NCI-H1930 (cell line): ENCODE measurements at regions not wholly inside any gene's neighbourhood (a gene's known extent, or its start where the extent isn't known, plus 50 kb on each side); places are given as distances from the start of the nearest gene placed in this dataset.

Source experiments
- DNase-seq, 2 experiments: peaks; one replicate each; lab custom pipeline; 2025; lab: John Stamatoyannopoulos, UW

DNA sequence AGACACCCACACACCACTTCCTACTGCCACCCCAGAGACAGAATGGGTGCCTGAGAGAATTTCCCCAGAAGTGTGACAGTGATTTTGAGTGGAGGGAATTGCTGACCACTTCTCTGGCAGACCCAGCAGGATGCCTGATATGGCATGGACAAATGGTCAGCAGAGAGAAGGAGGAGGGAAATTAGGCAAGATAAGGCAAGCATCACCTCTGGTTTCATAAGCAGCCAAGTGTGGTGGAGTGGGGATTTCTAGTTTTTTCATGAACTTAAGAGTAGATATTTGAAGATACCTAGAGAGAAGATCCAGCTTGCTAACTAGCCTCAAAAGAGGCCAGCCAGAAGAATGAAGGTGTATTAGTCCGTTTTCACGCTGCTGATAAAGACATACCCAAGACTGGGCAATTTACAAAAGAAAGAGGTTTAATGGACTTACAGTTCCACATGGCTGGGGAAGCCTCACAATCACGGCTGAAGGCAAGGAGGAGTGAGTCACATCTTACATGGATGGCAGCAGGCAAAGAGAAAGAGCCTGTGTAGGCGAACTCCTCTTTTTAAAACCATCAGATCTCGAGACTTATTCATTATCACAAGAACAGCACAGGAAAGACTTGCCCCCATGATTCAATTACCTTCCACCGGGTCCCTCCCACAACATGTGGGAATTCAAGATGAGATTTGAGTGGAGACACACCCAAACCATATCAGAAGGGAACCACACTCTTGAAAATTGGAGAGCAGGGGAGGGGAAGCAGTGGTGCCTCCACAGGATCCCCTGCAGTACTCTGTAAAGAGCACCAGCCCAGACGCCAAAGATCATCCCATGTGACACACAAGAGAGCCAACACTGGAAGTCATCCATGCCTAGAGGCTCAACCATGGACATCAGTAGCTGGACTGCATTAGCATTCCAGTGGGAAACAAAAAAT is 64.2 kb downstream of the RBM43 start:
- DNase-seq: no peak

DNA sequence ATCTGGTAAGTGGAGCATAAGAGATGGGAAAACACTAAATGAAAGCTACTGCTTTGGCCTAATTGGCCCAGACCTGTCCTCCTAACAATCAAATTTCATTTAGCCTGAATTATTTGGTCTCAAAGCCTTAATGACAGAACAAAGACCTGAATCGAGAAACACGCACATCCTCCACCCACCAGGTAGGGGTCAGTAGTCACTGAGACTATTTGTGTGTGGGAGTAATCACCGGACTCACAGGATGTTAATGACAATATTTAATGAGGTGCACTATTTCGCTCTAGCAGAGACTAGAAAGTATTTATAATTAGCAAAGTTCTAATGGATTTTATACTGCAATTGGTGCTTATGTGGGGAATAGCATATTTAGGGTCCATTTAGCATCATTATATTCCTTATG is 68.1 kb downstream of the RBM43 start:
- no peak for DNase-seq

DNA sequence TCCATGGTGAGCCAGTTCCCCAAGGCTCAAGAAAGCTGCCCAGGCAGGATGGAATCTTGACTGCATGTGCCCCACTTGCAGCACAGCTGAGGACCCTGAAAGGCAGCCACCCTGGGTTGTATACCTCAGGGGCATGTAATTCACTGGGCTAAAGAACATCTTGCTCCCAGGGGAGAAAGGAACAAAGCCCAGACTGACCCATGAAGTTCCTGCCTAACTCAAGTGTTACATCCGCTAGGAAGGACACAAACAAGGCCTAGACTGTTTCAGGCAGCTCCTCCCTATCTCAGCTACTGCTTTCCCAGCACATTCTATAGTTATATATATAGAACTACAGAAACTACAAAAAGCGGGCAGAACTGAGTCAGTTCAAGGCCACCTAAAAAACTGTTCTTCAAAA is 69.0 kb downstream of the RBM43 start:
- no peak for DNase-seq

DNA sequence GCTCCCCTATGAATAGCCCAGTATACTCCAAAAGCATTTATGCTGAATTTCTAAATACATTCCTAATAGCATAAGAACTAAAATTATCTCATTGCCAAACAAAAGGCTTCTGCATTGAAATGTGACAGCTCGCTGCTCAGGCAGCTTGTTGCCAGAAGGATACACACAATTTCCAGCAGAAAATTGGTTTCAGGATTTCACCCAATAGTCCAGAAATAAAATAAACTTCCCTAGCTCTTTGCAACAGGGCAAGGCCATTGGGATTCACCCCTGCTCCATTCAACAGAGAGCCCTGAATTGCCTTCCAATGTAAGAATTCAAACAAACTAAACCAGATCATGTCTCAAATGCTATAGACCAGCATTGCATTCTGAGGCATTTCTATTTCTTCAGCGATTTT is 70.7 kb downstream of the RBM43 start:
- no peak for DNase-seq

DNA sequence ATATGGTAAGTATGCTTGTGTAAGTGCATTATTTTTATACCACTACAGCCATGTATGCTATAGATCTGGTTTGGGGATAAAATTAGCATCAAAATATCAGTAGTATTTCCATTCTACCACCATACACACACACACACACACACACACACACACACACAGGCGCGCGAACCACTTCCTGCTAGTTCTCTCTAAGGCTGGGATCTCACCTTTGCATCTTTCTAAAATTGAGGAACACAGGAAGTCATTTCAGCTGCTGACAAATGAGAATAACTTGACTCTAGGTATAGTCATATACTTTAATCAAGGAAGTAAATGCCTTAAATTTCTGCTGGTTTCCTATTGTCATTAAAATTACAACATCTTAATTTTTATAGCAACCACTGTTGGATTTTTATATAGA is 72.5 kb downstream of the RBM43 start:
- no peak for DNase-seq

DNA sequence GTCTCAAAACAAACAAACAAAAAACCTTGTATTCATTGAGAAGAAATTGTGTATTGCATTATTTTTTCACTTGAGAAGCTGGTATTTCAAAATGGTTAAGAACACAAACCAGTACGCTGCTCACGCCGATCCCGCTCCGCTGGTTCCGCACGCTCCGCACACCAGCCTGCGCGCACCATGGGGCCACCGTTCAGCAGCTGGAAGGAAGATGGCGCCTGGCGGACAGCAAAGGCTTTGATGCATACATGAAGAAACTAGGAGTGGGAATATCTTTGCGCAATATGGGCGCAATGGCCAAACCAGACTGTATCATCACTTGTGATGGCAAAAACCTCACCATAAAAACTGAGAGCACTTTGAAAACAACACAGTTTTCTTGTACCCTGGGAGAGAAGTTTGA is 75.7 kb downstream of the RBM43 start:
- DNase-seq: no peak

DNA sequence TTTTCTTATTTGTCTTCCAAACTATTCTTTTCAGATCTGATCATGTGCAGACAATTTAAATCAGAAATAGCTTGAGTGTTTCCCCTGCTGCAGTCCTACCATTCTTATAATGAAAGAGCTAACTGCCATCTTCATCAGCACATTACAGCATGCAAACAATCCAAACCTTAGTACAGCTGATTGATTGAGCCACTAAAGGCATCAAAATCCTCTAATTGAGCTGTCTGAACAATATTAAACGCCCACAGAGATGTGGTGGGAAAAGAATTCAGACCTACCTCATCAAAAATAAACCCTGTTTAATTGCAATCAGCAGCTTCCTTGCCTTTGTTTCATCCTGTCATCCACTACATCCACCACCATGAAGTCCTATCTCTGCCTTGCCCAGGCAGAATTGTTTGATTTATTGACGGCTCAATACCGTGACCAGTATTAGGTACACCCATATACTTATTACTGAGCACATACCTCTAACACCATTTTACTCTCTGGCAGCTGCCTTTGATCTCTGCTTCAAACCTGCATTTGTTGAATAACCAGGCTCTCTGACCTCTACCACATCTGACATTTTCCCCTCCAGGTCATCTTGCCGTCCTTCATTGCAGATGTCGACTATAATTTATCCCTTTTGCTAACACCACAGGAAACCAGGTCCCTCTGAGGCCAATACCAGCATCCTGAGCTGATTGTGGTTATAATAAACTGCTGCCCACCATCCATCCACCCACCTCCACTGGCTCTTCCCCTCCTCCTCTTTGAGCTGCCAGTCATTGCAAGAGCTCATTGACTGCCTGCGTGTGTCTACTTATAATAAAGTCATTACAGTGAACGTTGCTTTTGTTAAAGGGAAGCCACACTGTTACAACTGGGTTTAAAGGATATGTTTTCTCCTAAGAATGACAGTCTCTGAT is 78.5 kb downstream of the RBM43 start:
- DNase-seq: no peak

DNA sequence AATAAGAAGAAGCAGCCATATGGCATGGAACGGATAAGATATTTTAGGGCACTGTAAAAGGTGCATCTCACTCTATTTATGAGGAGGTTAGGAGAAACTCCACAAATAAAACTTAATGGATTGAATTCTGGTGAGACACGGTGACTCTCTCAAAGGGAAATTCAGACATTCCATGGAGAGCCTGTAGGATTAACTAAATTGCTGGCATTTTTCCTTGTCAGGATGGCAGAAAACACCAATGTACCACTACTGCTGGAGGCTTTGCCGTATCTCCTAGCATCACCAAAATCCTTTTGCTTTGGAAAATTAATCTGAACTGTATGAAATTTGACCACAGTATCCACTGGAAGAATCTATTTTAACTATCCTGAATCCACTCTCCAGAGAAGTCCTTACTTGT is 79.3 kb downstream of the RBM43 start:
- DNase-seq: no peak

DNA sequence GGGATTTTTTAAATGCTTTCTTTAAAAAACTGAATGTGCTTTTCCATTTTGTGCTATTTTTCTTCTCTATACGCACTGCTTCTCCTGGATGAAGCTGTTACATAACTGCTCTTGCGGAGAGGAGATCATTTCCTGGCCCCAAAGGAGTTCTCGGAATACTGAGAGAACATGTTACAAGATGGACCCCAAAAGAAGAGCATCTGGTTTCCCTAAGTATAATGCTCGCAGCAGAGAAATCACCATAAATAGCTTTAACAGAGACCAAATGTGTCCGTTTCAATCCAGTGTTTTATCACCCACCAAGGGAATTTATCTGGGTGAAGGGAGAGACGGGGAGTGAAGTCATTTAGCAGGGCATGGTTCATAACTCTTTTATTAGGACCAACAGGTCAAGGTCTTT is 80.1 kb downstream of the RBM43 start:
- no peak for DNase-seq

DNA sequence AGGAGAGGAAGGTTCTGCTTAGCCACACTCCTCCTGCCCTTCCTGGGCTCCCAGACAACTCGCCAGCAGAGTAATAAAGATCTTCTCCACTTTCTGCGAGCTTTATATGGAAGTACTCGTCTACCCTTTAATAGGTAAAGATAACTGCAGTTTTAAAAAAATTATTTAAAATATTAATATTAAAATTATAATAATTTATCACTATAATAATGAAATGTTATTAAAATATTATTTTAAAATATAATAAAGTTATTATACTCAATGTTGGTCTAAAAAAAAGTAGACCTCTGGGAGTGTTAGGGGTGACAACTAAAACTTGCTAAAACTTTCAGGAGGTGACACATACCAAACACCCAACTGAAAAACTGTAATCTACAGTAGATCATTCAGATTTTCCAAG is 81.5 kb downstream of the RBM43 start:
- no peak for DNase-seq

DNA sequence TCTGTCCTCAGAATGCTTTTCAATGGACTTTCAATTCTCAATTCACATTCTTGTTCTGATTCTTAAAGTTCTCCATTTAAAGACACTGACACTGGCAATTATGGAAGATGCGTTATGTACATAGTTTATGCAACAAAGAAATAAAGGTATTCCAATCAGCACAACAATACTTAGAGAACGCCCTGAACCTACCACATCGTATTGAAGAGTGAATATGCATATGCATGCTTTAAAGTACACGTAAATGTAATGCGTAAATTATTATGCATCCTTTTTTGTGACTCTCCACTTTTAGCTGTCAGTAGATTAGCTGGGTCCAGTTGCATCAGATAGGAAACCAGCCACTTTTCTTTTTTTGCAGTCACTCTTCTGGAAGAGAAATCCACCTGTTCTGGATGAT is 83.5 kb downstream of the RBM43 start:
- DNase-seq: no peak

DNA sequence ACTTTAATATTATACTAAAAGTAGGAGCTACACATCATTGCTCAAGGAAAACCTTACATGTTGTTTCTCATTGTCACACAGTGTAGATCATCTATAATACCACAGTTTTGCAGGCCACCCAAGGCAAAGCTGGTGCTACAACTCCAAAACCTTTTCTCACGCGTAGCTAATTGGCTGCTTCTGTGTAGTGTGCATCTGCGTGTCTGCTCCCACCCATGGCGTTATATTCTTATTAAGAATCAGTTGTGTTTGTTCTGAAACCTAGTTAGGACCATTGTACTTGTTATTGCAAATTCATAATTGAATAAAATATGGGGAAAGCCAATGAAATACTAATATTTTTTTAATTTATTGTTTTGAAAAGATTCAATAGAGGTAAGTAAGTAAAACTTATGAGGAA is 83.9 kb downstream of the RBM43 start:
- no peak for DNase-seq

DNA sequence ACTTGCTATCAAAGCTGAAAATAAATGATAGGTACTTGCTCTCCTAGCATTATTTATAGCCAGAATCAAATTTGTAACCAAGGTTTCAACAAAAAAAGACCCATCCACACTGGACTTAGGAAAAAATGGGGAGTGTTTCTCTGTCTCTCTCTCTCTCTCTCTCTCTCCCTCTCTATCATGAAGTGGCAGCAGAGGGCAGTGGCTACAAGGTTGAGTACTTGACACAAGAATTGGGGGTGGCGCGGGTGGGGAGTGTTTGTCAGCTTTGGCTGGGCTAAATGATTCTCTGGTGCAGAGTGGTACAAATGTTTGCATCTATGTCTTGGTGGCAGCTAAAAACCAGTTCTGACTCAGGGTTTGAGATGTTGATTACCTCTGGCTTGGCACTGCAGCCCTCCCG is 85.0 kb downstream of the RBM43 start:
- no peak for DNase-seq

DNA sequence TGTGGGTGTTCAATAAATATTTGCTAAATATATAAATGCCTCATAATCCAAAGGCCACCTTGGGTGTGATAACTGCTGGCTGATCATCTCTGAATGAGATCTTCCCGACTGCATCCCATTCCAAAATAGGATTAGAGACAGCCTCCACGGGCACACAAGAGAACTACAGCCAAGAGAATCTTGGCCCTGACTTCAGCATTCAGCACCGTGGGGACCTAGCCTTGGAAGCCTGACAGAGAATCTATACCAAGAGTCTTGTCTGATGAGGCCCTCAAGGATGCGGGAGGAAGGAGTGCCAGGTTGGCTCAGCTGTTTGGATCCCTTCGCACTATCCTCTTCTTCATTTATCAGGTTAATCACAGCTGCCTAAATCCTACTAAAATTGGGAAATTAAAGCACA is 85.8 kb downstream of the RBM43 start:
- DNase-seq: no peak

DNA sequence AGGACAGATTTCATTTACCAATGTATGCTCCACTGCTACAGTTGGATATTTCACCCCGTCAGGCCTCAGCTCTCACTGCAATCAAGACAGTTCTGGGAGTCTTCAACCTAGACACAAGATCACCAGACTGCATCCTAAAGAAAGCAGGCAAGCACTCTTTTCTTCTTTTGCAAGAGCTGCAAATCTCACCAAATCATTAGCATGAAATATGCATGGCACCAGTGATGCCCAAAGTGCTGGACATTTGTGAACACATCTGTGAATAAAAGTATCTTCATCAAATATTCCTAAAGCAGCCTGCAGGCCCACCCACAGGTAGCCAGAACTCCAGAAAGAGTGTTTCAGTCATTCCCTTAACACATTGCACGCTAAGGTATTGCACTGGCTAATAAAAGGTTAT is 87.5 kb downstream of the RBM43 start:
- DNase-seq: no peak

DNA sequence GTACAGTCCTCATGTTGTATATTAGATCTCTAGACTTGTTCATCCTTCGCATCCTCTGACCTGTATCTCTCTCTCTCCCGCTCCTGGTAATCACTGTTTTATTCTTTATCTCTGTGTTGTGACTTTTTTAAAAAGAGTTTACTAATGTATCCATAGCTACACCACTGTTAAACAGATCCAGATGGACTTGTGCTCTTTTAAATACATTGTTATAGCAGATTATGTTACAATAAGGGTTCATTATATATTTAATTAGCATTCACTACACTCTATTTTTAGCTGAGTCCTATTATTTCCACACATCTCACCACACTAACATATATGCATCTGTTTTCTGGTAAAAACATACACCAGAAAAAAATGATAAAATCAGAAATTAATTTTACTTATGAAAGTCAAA is 90.5 kb downstream of the RBM43 start:
- no peak for DNase-seq

DNA sequence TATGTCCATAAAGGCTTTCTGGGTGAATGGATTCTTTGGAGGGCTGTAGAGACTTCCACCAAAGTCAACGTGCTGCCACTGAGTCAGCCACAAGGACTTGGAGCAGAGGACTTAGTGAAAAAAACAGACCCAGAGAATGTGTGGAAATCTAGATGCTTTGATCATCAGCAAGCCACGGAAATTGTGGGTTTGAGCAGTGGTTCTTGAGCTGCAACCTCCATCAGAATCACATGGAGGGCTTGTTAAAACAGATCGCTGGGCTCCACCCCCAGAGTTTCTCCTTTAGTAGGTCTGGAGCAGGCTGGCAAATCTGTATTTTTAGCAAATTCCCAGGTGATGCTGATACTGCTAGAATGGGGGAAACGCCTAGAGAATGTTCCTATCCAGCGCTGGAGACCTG is 95.3 kb downstream of the RBM43 start:
- no peak for DNase-seq

DNA sequence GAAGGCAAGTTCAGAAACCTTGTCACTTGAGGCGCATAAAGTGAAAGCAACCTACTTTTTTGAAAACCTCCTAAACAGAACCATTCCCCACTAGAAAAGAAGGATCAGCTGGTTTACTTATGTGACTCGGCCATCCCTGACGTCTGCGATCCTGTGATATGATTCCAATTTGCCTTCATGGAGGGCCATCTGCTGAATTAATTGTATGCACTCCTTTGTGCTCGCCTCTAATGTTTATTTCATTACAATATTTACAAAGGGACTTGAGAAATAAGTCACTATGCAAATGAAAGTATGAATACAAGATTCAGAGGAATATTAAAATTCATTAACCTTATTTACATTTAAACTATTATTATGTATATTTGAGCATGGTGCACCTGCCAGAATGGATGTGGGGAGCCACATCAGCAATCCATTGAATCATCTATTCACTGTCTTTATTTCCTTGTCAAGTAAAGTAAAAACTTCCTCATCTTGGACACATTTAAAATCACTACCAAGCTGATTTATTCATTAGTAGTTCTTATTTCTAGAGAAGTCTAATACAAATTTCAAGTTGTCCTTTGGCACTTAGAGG is 96.5 kb downstream of the RBM43 start:
- no peak for DNase-seq

DNA sequence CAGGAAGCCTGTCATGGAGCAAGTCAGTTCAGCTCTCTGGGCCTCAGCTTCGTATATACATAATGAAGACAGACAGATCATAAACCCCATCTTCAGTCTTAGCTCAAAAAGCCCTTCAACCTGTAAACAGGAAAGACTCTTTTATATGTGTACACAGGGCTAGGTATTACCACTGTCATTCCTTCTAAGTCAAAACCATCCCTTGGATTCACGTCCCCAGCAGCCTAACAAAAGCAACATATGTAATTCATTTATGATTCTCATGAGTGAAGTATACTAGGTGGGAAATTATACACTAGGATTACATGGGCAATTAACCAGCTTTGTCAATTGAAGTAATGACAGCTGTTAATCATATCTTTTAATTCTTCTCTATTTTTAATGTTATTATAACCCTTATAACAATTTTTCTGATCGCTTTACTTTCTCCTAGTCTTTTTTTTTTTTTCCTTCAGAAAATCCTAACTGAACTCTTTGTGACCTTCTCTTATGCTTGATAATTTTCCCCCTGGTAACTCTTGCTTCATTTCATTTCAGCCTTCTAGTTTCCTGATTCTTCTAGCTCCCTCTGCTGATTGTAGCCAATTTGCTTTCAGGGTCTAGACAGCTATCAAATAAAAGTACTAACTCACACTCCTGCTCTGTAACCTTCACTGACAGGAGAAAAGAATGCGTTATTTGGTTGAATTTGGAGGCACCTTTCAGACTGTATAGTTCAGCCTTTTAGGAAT is 99.7 kb downstream of the RBM43 start:
- no peak for DNase-seq

DNA sequence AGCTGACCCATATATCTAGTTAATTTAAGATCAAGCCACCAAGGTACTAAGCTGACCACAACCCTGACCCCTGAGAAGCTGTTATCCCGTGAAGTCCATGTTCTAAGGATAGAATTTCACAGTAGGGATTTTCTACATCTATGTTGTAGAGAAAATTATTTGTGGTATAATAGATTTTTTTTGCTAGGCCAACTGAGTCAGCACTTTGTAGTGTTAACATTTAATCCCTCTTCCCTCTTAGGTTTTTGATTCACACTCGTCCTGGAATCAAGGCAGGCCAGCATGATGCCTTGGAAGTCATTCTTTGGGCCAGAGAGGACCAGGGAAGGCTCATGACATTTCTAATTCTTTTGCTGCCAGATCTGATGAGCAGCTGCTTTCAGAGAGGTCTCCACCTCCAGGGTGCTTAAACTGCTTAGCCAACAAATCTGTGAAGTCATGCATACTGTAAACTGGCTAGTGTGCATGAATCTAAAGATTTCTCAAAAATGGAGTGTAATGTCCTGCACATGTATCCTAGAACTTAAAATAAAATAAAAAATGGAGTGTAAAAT is 102.5 kb downstream of the RBM43 start:
- DNase-seq: no peak

DNA sequence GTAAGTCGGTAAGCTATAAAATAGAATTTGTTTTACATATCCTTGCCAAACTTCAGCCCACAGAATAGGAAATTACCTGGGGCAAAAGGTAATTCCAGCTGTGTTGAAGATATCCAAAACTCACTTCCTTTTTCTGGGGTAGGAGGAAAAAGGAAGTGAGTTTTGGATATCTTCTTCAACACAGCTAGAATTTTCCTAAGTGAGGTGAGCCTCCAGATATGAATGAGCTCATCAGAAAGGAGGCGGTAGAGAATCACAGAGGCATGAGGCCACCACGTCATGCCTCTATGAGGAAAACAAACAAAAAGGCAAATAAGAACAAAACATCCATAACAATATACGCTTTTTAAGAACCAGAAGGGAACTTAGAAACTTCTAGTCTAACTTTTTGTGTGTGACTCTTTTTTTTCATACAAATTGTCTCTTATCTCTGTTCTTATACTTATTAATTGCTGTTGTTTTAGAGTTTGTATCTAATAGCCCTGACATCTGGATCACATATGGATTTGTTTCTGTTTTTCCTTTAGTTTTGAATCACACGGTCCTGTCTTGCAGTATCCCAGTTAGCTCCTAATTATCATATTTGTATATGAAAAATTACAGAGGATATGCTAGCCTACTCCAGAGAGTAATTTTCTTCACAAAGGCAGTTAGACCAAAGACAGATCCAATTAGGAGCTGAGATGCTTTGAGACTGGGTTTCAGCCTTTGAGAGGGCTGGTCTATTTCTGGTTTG is 104.5 kb downstream of the RBM43 start:
- no peak for DNase-seq
